RWPE1 (cell line): ENCODE measurements at regions not wholly inside any gene's neighbourhood (a gene's known extent, or its start where the extent isn't known, plus 50 kb on each side); places are given as distances from the start of the nearest gene placed in this dataset.

Experiments
- CTCF ChIA-PET: fragments of 350-600 bp; sonication (Branson Sonifier 250); formaldehyde crosslinking; extraction: SDS; loops from one replicate; lab custom pipeline; 2021; lab: Yijun Ruan, JAX
- POLR2A ChIA-PET: fragments of 400-600 bp; formaldehyde crosslinking; extraction: SDS; loops from one replicate; lab custom pipeline; 2020; ENCODE audit warnings: antibody characterized with exemption; ENCODE audit not compliant: low non-redundant PET; lab: Yijun Ruan, JAX
- DNase-seq: peaks from one replicate; pipeline ENCODE4 v3.0.0; 2012; ENCODE audit warnings: low spot score
- H3K27ac ChIP-seq: fragments of 450-650 bp; 2 replicates; pipeline ENCODE4 v1.5.1; 2017
- CTCF ChIP-seq: fragments of 450-650 bp; conservative IDR thresholded peaks from 2 replicates; pipeline ENCODE4 v1.5.1; 2017; ENCODE audit warnings: low read depth, mild to moderate bottlenecking

DNA sequence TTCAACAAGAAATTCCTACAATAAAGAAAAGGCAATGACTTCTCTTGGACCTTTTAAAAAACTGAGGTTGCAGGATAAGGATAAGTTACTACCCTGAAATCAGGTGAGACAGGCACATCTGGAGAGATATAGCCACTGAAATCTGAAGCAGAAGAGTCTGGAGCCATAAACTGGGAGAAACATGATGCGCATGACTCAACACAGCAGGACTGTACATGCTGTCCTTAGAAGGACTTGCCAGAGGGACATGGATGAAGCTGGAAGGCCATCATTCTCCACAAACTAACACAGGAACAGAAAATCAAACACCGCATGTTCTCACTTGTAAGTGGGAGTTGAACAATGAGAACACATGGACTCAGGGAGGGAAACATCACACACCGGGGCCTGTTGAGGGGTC, 1020.2 kb downstream of the AGBL1 start:
- POLR2A ChIA-PET, result no interaction called here
- CTCF ChIA-PET, result no interaction called here

GRCh38 chr15:87089551-87089950, 1009.9 kb downstream of the AGBL1 start:
- DNase-seq, result no peak
- no peak overlapping the region for H3K27ac ChIP-seq
- ChIA-PET CTCF (no interaction called here), POLR2A (no interaction called here)
- TF ChIP-seq CTCF, result no peak

More for the DNA sequence above, 1020.2 kb downstream of the AGBL1 start:
- no peak overlapping the region for H3K27ac ChIP-seq
- no peak for TF ChIP-seq CTCF
- no peak for DNase-seq

GRCh38 chr15:87083201-87083600, 1003.5 kb downstream of the AGBL1 start:
- DNase-seq, result no peak
- no peak overlapping the region for H3K27ac ChIP-seq
- POLR2A ChIA-PET, result no interaction called here
- TF ChIP-seq CTCF, result no peak
- CTCF ChIA-PET, result no interaction called here

- TF ChIP-seq CTCF, result no peak
- ChIA-PET CTCF (no interaction called here), POLR2A (no interaction called here)
- no peak overlapping the region for H3K27ac ChIP-seq
- DNase-seq, result no peak
Measured at GRCh38 chr15:87082581-87082980, 1002.9 kb downstream of the AGBL1 start.

- DNase-seq, result no peak
- no peak overlapping the region for H3K27ac ChIP-seq
- POLR2A ChIA-PET, result no interaction called here
- TF ChIP-seq CTCF, result no peak
- CTCF ChIA-PET, result no interaction called here
Measured at GRCh38 chr15:87080547-87080946, 1000.9 kb downstream of the AGBL1 start.
